ENCODE measurements at regions not wholly inside any gene's neighbourhood (a gene's known extent, or its start where the extent isn't known, plus 50 kb on each side); places are given as distances from the start of the nearest gene placed in this dataset.

DNA sequence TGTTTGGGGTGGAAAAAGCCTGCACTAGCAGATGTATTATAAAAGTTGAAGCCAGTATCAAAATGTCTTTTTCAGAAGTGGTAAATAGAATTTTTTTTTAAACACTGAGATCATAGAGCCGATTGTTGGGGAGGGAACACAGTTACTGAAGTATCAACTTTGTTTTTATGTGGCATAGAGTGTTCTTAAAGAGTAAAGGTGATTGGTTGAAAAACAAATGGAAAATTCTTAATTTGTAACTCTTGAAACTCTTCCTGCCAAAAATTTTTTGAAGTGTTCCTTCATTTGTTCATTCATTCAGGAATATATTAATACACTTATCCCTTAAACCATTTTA, 83.3 kb downstream of the DISP1 start:
- H3K9me2 ChIP-seq (ENCODE audit: insufficient read depth): no peaks in the 10 kb centered on the region
- no peaks in the 10 kb centered on the region for H3K27me3 ChIP-seq (ENCODE audit: insufficient read depth, low read length)
- TF ChIP-seq POLR2A (IDR thresholded peaks at IDR 0.05; ENCODE audit: borderline replicate concordance, extremely low read depth, insufficient read depth, insufficient read length): no peak
- no peak for TF ChIP-seq RAD21 (IDR thresholded peaks at IDR 0.05; ENCODE audit: low read depth)
- TF ChIP-seq, protein P1, sequence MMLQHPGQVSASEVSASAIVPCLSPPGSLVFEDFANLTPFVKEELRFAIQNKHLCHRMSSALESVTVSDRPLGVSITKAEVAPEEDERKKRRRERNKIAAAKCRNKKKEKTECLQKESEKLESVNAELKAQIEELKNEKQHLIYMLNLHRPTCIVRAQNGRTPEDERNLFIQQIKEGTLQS (IDR thresholded peaks at IDR 0.05): no peak
- TF ChIP-seq, protein P2, sequence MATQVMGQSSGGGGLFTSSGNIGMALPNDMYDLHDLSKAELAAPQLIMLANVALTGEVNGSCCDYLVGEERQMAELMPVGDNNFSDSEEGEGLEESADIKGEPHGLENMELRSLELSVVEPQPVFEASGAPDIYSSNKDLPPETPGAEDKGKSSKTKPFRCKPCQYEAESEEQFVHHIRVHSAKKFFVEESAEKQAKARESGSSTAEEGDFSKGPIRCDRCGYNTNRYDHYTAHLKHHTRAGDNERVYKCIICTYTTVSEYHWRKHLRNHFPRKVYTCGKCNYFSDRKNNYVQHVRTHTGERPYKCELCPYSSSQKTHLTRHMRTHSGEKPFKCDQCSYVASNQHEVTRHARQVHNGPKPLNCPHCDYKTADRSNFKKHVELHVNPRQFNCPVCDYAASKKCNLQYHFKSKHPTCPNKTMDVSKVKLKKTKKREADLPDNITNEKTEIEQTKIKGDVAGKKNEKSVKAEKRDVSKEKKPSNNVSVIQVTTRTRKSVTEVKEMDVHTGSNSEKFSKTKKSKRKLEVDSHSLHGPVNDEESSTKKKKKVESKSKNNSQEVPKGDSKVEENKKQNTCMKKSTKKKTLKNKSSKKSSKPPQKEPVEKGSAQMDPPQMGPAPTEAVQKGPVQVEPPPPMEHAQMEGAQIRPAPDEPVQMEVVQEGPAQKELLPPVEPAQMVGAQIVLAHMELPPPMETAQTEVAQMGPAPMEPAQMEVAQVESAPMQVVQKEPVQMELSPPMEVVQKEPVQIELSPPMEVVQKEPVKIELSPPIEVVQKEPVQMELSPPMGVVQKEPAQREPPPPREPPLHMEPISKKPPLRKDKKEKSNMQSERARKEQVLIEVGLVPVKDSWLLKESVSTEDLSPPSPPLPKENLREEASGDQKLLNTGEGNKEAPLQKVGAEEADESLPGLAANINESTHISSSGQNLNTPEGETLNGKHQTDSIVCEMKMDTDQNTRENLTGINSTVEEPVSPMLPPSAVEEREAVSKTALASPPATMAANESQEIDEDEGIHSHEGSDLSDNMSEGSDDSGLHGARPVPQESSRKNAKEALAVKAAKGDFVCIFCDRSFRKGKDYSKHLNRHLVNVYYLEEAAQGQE (IDR thresholded peaks at IDR 0.05; ENCODE audit: low read depth): no peak
- TF ChIP-seq YY1 (IDR thresholded peaks at IDR 0.05; ENCODE audit: extremely low read depth, insufficient replicate concordance, low read depth, low read length): no peak
- TF ChIP-seq EZH2 (IDR thresholded peaks at IDR 0.05): no peak
- TF ChIP-seq EZH2phosphoT487 (IDR thresholded peaks at IDR 0.05; ENCODE audit: borderline replicate concordance): no peak
- no peak for TF ChIP-seq FOSL1 (IDR thresholded peaks at IDR 0.05; ENCODE audit: low read depth)
- intact Hi-C loops (cut with micrococcal nuclease): no loop called here
- no peaks in the 10 kb centered on the region for H3K4me1 ChIP-seq (ENCODE audit: control insufficient read depth in 1 of 2, insufficient read depth in 2 of 2, low read length in 2 of 2)
- DNase-seq (ENCODE audit: low read depth, low spot score) (no peak), ATAC-seq (no peak)
- ChIA-PET POLR2A (no interaction called here), CTCF (no interaction called here), RAD21 (ENCODE audit: low non-redundant PET in 1 of 2, low total read pairs in 2 of 2, uncharacterized antibody in 2 of 2, unreplicated experiment in 2 of 2) (no interaction called here)
- no TSS peak for BruUV-seq (replicated peaks)
- H3K9ac ChIP-seq (ENCODE audit: low read length): no peak overlapping the region
- H3K27ac ChIP-seq (ENCODE audit: low read depth, low read length): no peak overlapping the region
- H2AFZ ChIP-seq (ENCODE audit: low read depth, low read length, poor library complexity, severe bottlenecking): no peak overlapping the region
- no peak overlapping the region for H3K4me3 ChIP-seq (replicated peaks in 1 of 2; ENCODE audit: low read depth in 1 of 2, low read length in 2 of 2)
- H4K20me1 ChIP-seq (ENCODE audit: insufficient read depth): no peaks in the 10 kb centered on the region
- H3K9me3 ChIP-seq (ENCODE audit: control insufficient read depth in 1 of 2, insufficient read depth in 1 of 2, low read depth in 1 of 2, low read length in 2 of 2): no peaks in the 10 kb centered on the region
- H3K79me2 ChIP-seq (ENCODE audit: insufficient read depth, low read length): no peaks in the 10 kb centered on the region
- H3K4me2 ChIP-seq (ENCODE audit: low read length): no peak overlapping the region
- no peaks in the 10 kb centered on the region for H3K36me3 ChIP-seq (ENCODE audit: control insufficient read depth in 1 of 2, insufficient read depth in 2 of 2, low read length in 2 of 2)
